Stomach smooth muscle (tissue), 2 donors: ENCODE measurements at regions not wholly inside any gene's neighbourhood (a gene's known extent, or its start where the extent isn't known, plus 50 kb on each side); places are given as distances from the start of the nearest gene placed in this dataset.

ENCODE experiments used
- H3K27ac ChIP-seq: one replicate; pipeline ENCODE4 v1.7.0; 2013; ENCODE audit warnings: mild to moderate bottlenecking, low read length, inconsistent platforms
- H3K27me3 ChIP-seq, 2 donors: one replicate each; pipeline ENCODE4 v1.7.0; 2013; ENCODE audit warnings: low read length in 2 of 2; ENCODE audit not compliant: insufficient read depth in 2 of 2, control insufficient read depth in 1 of 2
- H3K36me3 ChIP-seq, 2 donors: one replicate each; pipeline ENCODE4 v1.7.0; 2013; ENCODE audit warnings: low read length in 2 of 2; ENCODE audit not compliant: control insufficient read depth in 2 of 2, insufficient read depth in 2 of 2
- H3K4me1 ChIP-seq: one replicate; pipeline ENCODE4 v1.7.0; 2013; ENCODE audit warnings: low read length; ENCODE audit not compliant: control insufficient read depth, insufficient read depth
- H3K4me3 ChIP-seq, 2 donors: one replicate each; pipeline ENCODE4 v1.7.0; 2013; ENCODE audit warnings: low read length in 2 of 2
- H3K9ac ChIP-seq, 2 donors: one replicate each; pipeline ENCODE4 v1.7.0; 2013; ENCODE audit warnings: low read length in 2 of 2, mild to moderate bottlenecking in 1 of 2
- H3K9me3 ChIP-seq, 2 donors: one replicate each; pipeline ENCODE4 v1.7.0; 2013; ENCODE audit warnings: low read length in 2 of 2; ENCODE audit not compliant: control insufficient read depth in 2 of 2
- donor health status: healthy.
- donor health status: Pancreatic carcinoma.

DNA sequence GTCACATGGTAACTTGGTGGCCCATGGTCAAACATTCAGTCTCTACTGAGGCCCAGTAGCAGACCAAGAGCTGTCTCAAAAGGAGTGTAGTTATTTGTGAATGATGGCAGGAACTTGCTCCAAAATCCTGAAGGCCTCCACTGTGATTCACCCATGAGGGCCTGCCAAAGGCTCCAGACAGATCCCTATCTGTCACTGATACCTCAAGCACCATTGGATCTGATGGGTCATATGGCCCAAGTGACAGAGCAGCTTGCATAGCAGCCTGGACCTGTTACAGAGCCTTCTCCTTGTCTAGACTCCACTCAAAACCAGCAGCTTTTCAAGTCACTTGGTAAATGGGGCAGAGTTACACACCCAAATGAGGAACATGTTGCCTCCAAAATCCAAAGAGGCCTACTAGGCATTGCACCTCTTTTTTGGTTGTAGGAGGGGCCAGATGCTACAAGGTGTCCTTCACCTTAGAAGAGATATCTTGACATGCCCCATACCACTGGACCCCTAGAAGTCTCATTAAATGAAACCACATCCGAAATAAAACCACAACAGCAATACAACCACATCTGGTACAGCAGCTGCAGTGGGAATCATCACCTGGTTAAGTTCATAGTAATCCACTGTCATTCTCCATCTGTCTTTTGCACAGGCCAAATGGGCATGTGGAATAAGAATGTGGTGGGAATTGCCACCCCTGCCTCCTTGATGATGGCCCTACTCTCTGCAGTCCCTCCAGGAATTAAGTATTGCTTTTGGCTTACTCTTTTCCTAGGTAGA, 150.4 kb upstream of the MAX start:
- no peak overlapping the region for H3K4me3 ChIP-seq
- no peak overlapping the region for H3K27ac ChIP-seq
- H3K36me3 ChIP-seq = no peaks in the 10 kb centered on the region
- H3K9ac ChIP-seq = no peak overlapping the region
- H3K27me3 ChIP-seq = no peaks in the 10 kb centered on the region
- peaks cover 0 to 3% of the 10 kb centered on the region in 2 donors for H3K9me3 ChIP-seq
- no peaks in the 10 kb centered on the region for H3K4me1 ChIP-seq

DNA sequence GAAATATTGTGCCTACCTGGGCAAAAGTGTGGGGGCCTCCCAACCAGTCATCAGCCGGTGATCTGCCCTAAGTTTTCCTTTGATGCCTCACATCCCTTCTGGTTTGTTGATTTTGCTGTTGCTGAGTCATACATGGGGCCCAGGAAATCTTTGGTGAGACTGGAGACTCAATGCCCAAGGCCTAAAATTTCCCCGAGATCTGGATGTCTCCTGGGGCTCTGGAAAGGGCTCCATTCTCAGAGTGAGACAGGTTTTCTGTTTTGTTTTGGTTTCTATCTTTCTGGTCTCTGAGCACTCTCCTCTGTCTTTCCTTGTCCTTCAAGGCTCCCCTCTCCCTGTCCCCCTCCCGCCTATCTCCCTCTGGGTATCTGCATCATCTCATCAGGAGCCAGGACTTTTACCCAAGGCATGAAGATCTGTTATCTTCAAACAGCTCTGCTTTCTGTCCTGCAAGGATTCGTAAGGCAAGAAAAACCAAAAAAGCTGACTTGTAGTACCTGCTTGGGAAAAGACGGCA, 152.8 kb upstream of the MAX start:
- no peak overlapping the region for H3K27ac ChIP-seq
- H3K27me3 ChIP-seq = no peaks in the 10 kb centered on the region
- H3K9ac ChIP-seq = no peak overlapping the region
- no peak overlapping the region for H3K4me3 ChIP-seq
- H3K9me3 ChIP-seq = no peaks in the 10 kb centered on the region
- no peaks in the 10 kb centered on the region for H3K36me3 ChIP-seq
- H3K4me1 ChIP-seq = peaks cover 3% of the 10 kb centered on the region

DNA sequence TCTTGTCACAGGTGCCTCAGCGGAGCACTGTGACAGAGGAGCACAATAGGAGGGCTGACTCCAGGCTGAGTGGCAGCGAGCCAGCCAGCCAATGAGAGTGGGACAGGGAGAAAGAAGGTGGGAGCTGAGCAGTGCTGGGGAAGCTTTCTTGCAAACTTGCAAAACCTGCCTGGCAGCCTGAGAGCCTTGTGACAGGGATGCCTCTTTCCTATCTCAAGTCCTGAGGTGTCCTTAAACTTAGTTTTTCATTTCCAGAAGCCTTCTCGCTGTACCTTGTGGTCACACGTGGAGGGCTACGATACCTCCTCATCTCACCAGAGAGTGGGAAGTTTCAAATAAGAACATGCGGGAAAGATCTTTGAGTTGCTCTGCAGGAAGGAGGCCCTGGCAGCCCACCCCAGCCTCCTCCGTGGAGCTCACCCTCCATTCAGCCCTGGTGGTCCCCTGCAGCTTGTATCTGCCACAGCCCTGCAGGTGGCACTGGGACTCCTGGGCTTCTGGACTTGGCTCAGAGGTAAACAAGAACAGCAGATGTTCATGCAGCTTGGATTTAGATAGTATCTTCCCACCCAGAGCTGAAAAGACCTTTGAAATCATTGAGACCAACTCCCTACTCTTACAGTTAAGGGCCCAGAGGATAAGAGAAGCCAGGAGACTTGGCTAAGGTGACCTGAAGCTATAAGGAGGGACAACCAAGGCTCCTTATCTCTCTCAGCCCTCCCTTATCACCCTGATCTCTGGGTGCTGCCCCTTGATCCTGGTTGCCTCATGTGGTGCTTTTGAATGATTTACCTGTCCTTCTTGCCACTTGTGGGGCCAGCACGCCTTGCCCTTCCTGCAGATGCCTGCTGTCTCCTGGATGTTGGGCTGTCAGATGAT, 153.5 kb upstream of the MAX start:
- no peaks in the 10 kb centered on the region for H3K9me3 ChIP-seq
- H3K27me3 ChIP-seq = no peaks in the 10 kb centered on the region
- no peaks in the 10 kb centered on the region for H3K36me3 ChIP-seq
- no peak overlapping the region for H3K27ac ChIP-seq
- peaks cover 6% of the 10 kb centered on the region for H3K4me1 ChIP-seq
- H3K9ac ChIP-seq = no peak overlapping the region
- H3K4me3 ChIP-seq = no peak overlapping the region

DNA sequence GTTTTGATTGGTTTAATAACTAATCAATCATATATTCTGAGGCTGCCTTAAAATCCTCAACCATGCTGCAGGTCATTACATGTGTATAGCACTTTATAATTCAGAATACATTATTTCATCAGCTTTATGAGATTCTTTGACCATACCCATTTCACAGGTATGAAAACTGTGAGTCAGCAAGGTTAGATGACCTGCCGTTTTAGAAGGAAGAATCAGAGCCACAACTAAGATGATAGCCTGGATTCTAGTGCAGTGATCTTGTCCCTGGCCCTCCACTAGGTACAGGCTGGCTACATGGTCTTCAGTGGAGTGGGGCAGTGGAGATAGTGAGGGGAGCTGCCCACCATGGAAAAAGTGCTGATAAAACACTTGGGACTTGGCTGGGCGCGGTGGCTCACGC, 154.4 kb upstream of the MAX start:
- Histone ChIP-seq H3K36me3 (no peaks in the 10 kb centered on the region), H3K27me3 (no peaks in the 10 kb centered on the region), H3K4me1 (peaks cover 12% of the 10 kb centered on the region), H3K4me3 (no peak overlapping the region), H3K9ac (no peak overlapping the region), H3K27ac (no peak overlapping the region), H3K9me3 (no peaks in the 10 kb centered on the region)

DNA sequence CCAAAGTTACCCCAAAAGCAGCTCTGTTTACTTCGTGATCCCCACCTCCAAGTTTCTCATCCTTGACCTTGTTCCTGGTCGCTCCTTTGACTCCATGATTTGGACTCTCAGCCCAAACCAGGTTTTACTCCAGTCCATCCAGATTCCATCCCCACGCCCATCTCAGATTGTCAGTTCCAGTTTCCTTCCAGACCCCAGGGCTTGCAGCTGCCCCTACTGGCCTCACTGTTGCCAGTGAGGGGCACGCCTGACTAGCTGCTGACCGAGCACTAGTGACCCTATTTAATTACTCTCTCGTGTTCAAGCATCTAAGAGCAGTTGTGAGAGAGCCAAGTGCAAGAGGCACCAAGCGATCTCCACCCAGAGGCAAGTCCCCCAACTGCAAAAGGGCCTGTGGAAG, 155.1 kb upstream of the FUT8 start:
- Histone ChIP-seq H3K27me3 (no peaks in the 10 kb centered on the region), H3K36me3 (no peaks in the 10 kb centered on the region), H3K4me1 (peaks cover 12% of the 10 kb centered on the region), H3K4me3 (no peak overlapping the region), H3K9ac (no peak overlapping the region), H3K9me3 (no peaks in the 10 kb centered on the region), H3K27ac (no peak overlapping the region)

DNA sequence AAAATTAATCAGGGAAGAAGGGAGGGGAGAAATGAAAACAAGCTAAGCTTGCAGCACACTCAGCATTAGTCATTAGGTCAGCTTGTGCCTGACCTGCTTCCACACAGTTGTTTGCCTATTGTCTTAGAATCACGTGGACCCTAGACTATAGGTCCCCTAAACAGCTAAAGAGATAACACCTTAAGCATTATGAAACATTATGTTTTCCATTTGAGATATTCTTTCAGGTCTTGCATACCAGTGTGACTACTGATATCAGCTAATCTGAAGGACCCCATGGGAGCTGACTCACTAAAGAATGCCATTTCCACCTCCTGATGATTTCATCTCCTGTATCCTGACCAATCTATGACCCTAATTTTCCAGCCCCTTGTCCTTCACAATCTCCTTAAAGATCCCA, 154.1 kb upstream of the FUT8 start:
- Histone ChIP-seq H3K27me3 (no peaks in the 10 kb centered on the region), H3K9me3 (no peaks in the 10 kb centered on the region), H3K36me3 (no peaks in the 10 kb centered on the region), H3K9ac (no peak overlapping the region), H3K27ac (no peak overlapping the region), H3K4me3 (no peak overlapping the region), H3K4me1 (peaks cover 12% of the 10 kb centered on the region)

DNA sequence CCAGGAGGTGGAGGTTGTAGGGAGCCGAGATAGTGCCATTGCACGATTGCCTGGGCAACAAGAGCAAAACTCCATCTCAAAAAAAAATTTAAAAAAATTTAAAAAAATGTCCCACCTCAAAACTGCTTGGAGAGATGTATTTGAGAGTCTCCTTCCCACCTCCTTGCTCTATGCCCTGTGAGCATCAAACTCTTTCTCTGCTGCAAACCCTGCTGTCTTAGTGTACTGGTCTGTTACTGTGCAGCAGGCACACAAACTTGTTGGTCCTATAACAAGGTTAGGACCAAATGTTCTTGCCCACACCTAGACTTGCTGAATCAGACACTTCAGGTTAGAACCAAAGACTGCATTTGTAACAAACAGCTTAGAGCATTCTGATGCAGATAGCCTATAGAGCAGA, 153.5 kb upstream of the FUT8 start:
- peaks cover 12% of the 10 kb centered on the region for H3K4me1 ChIP-seq
- H3K27ac ChIP-seq = no peak overlapping the region
- H3K36me3 ChIP-seq = no peaks in the 10 kb centered on the region
- no peaks in the 10 kb centered on the region for H3K27me3 ChIP-seq
- H3K4me3 ChIP-seq = no peak overlapping the region
- no peaks in the 10 kb centered on the region for H3K9me3 ChIP-seq
- H3K9ac ChIP-seq = no peak overlapping the region

DNA sequence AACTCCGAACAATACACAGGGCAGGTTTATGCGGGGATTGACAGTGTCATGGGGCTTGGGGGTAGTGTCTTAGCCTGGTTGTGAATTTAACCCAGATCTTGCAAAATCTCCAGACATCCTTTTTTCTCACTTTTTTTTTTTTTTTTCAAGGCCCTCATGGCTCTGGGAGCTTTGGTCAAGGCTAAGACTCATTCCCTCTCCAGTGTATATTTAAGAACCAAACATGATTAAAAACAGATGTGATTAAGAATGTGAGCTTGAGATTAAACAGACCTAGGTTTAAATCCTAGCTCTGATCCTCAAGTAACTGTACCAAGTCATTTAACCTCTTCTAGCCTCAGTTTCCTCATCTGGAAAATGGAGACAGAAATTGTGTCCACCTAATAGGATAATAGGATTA, 151.7 kb upstream of the FUT8 start:
- Histone ChIP-seq H3K4me1 (peaks cover 12% of the 10 kb centered on the region), H3K27me3 (no peaks in the 10 kb centered on the region), H3K36me3 (no peaks in the 10 kb centered on the region), H3K9me3 (no peaks in the 10 kb centered on the region), H3K9ac (no peak overlapping the region), H3K4me3 (no peak overlapping the region), H3K27ac (no peak overlapping the region)

DNA sequence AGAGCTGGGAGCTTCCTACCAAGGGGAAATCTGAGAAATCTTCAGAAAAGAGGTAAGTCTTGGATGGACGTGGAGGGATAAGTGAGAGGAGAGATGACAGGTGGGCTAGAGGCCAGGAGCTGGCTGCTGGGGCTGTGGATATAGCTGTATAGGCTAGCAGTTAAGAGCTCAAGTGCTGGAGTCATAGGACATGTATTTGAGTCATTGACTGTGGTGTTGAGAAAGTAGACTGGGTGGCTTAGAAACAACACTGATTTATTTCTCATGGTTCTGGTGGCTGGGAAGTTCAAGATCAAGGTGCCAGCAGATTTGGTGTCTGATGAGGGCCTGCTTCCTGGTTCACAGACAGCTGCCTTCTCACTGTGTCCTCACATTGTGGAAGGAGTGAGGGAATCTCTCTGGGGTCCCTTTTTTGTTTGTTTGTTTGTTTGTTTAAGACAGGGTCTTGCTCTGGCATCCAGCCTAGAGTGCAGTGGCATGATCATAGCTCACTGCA, 151.1 kb upstream of the FUT8 start:
- Histone ChIP-seq H3K27me3 (no peaks in the 10 kb centered on the region), H3K9me3 (no peaks in the 10 kb centered on the region), H3K36me3 (no peaks in the 10 kb centered on the region), H3K27ac (no peak overlapping the region), H3K9ac (no peak overlapping the region), H3K4me1 (peaks cover 12% of the 10 kb centered on the region), H3K4me3 (no peak overlapping the region)

DNA sequence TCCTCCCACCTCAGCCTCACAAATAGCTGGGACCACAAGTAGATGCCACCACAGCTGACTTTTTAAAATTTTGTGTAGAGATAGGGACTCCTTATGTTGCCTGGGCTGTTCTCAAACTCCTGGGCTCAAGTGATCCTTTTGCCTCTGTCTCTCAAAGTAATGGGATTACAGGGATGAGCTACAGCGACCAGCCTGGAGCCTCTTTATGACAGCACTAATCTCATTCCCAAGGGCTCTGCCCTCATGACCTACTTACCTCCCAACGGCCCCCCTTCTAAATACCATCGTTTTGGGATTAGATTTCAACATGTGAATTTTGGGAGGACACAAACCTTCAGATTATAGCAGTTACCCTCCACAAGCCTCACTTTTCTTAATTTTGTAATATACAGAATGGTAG, 150.6 kb upstream of the FUT8 start:
- H3K27ac ChIP-seq = no peak overlapping the region
- H3K27me3 ChIP-seq = no peaks in the 10 kb centered on the region
- no peak overlapping the region for H3K4me3 ChIP-seq
- peaks cover 12% of the 10 kb centered on the region for H3K4me1 ChIP-seq
- H3K36me3 ChIP-seq = no peaks in the 10 kb centered on the region
- H3K9ac ChIP-seq = no peak overlapping the region
- no peaks in the 10 kb centered on the region for H3K9me3 ChIP-seq
